ENCODE measurements at regions not wholly inside any gene's neighbourhood (a gene's known extent, or its start where the extent isn't known, plus 50 kb on each side); places are given as distances from the start of the nearest gene placed in this dataset.
"Not testable (repeated sequence)": the region's sequence is repeated elsewhere in the genome, so short reads cannot be mapped to it uniquely, and the experiment has no call there.

DNA sequence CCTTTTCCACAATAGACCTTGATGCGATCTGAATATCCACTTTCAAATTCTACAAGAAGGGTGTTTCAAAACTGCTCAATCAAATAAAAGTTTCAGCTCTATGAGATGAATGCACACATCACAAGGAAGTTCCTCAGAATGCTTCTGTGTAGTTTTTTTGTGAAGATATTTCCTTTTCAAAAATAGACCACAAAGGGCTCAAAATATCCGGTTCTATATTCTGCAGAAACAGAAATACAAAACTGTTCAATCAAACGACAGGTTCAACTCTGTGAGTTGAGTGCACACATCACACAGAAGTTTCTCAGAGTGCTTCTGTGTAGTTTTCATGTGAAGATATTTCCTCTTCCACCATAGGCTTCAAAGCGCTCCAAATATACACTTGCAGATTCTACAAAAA, 293.9 kb upstream of the DEFB115 start:
- Histone ChIP-seq H3K9me3 (ENCODE audit: insufficient read depth, low read length) (no peaks in the 10 kb centered on the region), H3K79me2 (ENCODE audit: insufficient read depth, low read length) (no peaks in the 10 kb centered on the region), H2AFZ (ENCODE audit: low read depth, low read length, severe bottlenecking) (no peak overlapping the region), H3K27ac (ENCODE audit: low read depth, low read length) (no peak overlapping the region), H3F3A (ENCODE audit: insufficient read depth) (no peaks in the 10 kb centered on the region), H3K36me3 (ENCODE audit: low read length) (no peaks in the 10 kb centered on the region), H3K9ac (ENCODE audit: low read length) (no peak overlapping the region), H3K4me3 (ENCODE audit: insufficient read depth, low read length, poor library complexity, severe bottlenecking) (no peak overlapping the region), H4K20me1 (ENCODE audit: low read depth, low read length) (no peaks in the 10 kb centered on the region), H3K4me2 (ENCODE audit: low read depth, low read length, poor library complexity, severe bottlenecking) (no peak overlapping the region), H3K9me2 (replicated peaks; ENCODE audit: insufficient read depth, low read length) (no peaks in the 10 kb centered on the region), H3K27me3 (ENCODE audit: low read length) (no peaks in the 10 kb centered on the region)
- TF ChIP-seq, protein P1, sequence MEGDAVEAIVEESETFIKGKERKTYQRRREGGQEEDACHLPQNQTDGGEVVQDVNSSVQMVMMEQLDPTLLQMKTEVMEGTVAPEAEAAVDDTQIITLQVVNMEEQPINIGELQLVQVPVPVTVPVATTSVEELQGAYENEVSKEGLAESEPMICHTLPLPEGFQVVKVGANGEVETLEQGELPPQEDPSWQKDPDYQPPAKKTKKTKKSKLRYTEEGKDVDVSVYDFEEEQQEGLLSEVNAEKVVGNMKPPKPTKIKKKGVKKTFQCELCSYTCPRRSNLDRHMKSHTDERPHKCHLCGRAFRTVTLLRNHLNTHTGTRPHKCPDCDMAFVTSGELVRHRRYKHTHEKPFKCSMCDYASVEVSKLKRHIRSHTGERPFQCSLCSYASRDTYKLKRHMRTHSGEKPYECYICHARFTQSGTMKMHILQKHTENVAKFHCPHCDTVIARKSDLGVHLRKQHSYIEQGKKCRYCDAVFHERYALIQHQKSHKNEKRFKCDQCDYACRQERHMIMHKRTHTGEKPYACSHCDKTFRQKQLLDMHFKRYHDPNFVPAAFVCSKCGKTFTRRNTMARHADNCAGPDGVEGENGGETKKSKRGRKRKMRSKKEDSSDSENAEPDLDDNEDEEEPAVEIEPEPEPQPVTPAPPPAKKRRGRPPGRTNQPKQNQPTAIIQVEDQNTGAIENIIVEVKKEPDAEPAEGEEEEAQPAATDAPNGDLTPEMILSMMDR (IDR thresholded peaks at IDR 0.05; ENCODE audit: insufficient read depth, low read length, poor library complexity, severe bottlenecking) = no peak
- no peak for TF ChIP-seq EZH2phosphoT487 (conservative IDR thresholded peaks at IDR 0.05; ENCODE audit: low read length)

- not testable (repeated sequence) for H3K9ac ChIP-seq (ENCODE audit: low read length); H3K4me3 ChIP-seq (ENCODE audit: insufficient read depth, low read length, poor library complexity, severe bottlenecking); H3F3A ChIP-seq (ENCODE audit: insufficient read depth); H3K36me3 ChIP-seq (ENCODE audit: low read length); H3K9me2 ChIP-seq (replicated peaks; ENCODE audit: insufficient read depth, low read length); H3K79me2 ChIP-seq (ENCODE audit: insufficient read depth, low read length); H3K27ac ChIP-seq (ENCODE audit: low read depth, low read length); H4K20me1 ChIP-seq (ENCODE audit: low read depth, low read length); H3K9me3 ChIP-seq (ENCODE audit: insufficient read depth, low read length); H3K4me2 ChIP-seq (ENCODE audit: low read depth, low read length, poor library complexity, severe bottlenecking); H2AFZ ChIP-seq (ENCODE audit: low read depth, low read length, severe bottlenecking); H3K27me3 ChIP-seq (ENCODE audit: low read length)
Observed at GRCh38 chr20:30975859-30976258, 281.6 kb upstream of the DEFB115 start.

DNA sequence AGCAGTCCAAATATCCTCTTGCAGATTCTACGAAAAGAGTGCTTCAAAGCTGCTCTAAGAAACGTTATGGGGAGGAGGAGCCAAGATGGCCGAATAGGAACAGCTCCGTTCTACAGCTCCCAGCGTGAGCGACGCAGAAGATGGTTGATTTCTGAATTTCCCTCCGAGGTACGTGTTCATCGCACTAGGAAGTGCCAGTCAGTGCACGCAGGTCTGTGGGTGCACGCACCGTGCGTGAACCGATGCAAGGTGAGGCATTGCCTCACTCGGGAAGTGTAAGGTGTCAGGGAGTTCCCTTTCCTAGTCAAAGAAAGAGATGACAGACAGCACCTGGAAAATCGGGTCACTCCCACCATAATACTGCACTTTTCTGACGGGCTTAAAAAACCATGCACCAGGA, 272.1 kb upstream of the DEFB115 start:
- Histone ChIP-seq H3K9me2 (replicated peaks; ENCODE audit: insufficient read depth, low read length) (no peaks in the 10 kb centered on the region), H3K9me3 (ENCODE audit: insufficient read depth, low read length) (no peaks in the 10 kb centered on the region), H3K27ac (ENCODE audit: low read depth, low read length) (no peak overlapping the region)

More for the DNA sequence above, 272.1 kb upstream of the DEFB115 start:
- no peaks in the 10 kb centered on the region for H3K79me2 ChIP-seq (ENCODE audit: insufficient read depth, low read length)
- no peaks in the 10 kb centered on the region for H4K20me1 ChIP-seq (ENCODE audit: low read depth, low read length)
- H2AFZ ChIP-seq (ENCODE audit: low read depth, low read length, severe bottlenecking) = no peak overlapping the region
- H3K9ac ChIP-seq (ENCODE audit: low read length) = no peak overlapping the region
- H3F3A ChIP-seq (ENCODE audit: insufficient read depth) = no peaks in the 10 kb centered on the region
- no peak for TF ChIP-seq EZH2phosphoT487 (conservative IDR thresholded peaks at IDR 0.05; ENCODE audit: low read length)
- no peaks in the 10 kb centered on the region for H3K27me3 ChIP-seq (ENCODE audit: low read length)
- H3K4me3 ChIP-seq (ENCODE audit: insufficient read depth, low read length, poor library complexity, severe bottlenecking) = no peak overlapping the region
- no peak overlapping the region for H3K4me2 ChIP-seq (ENCODE audit: low read depth, low read length, poor library complexity, severe bottlenecking)
- no peaks in the 10 kb centered on the region for H3K36me3 ChIP-seq (ENCODE audit: low read length)

All from SU-DHL-6 (cell line).